Endothelial cell of umbilical vein (primary cell): ENCODE measurements at regions not wholly inside any gene's neighbourhood (a gene's known extent, or its start where the extent isn't known, plus 50 kb on each side); places are given as distances from the start of the nearest gene placed in this dataset.

ENCODE experiments used
- BruUV-seq: library from RNA; stranded (reverse); fragments of 400-500 nt; replicated peaks from 2 replicates; lab custom pipeline; 2021; lab: Mats Ljungman, UMichigan
- CTCF ChIA-PET: fragments of 300-600, 350-600 bp; sonication (Branson Sonifier 250); formaldehyde crosslinking; loops from one replicate; lab custom pipeline; 2021; ENCODE audit warnings: antibody characterized with exemption, inconsistent platforms; lab: Charles Lee
- POLR2A ChIA-PET: fragments of 300-600, 350-600 bp; sonication (Branson Sonifier 250); formaldehyde crosslinking; loops from one replicate; lab custom pipeline; 2021; ENCODE audit warnings: antibody characterized with exemption, inconsistent platforms; lab: Charles Lee
- DNase-seq: peaks from one replicate; pipeline ENCODE4 v3.0.0-alpha.2; 2011; ENCODE audit warnings: low read depth, low spot score
- FAIRE-seq: peaks from 2 replicates; lab custom pipeline; 2011; peaks lifted over from hg19 to GRCh38; lab: Jason Lieb, UNC
- H2AFZ ChIP-seq: 2 replicates; pipeline ENCODE4 v1.6.0; 2012; ENCODE audit warnings: low read depth, low read length, control low read depth, inconsistent platforms
- H3K27ac ChIP-seq: 2 replicates; pipeline ENCODE4 v1.5.1; 2011; ENCODE audit warnings: low read depth, mild to moderate bottlenecking, control low read depth, low read length, moderate library complexity; ENCODE audit not compliant: insufficient read depth
- H3K27me3 ChIP-seq, 2 experiments: 2 replicates each; pipeline versions ENCODE4 v1.6.0 to v1.6.1; 2011; ENCODE audit warnings: low read length in 2 of 2, mixed read lengths in 1 of 2; ENCODE audit not compliant: control insufficient read depth in 2 of 2, insufficient read depth in 2 of 2
- H3K36me3 ChIP-seq, 2 experiments: 2 replicates in 1 of 2; 3 replicates in 1 of 2; pipeline ENCODE4 v1.5.1; 2011; ENCODE audit warnings: low read length in 2 of 2, mild to moderate bottlenecking in 1 of 2, moderate library complexity in 1 of 2; ENCODE audit not compliant: control insufficient read depth in 2 of 2, insufficient read depth in 2 of 2; ENCODE audit errors: extremely low read depth in 1 of 2
- H3K4me1 ChIP-seq: 3 replicates; pipeline ENCODE4 v1.5.1; 2011; ENCODE audit warnings: mild to moderate bottlenecking, low read length; ENCODE audit not compliant: control insufficient read depth, insufficient read depth; ENCODE audit errors: extremely low read depth
- H3K4me2 ChIP-seq: 2 replicates; pipeline ENCODE4 v1.6.1; 2011; ENCODE audit warnings: low read length, control low read depth, mixed read lengths; ENCODE audit not compliant: insufficient read depth
- H3K4me3 ChIP-seq, 3 experiments: fragments of 200-600 bp in 1 of 3; sonication (generic), shearing (Covaris generic) in 1 of 3; replicated peaks in 1 of 3; 2 replicates each; pipeline ENCODE4 v1.5.1; 2011 to 2016; ENCODE audit warnings: control low read depth in 3 of 3, low read length in 3 of 3, mild to moderate bottlenecking in 2 of 3, inconsistent platforms in 1 of 3, low read depth in 1 of 3, moderate library complexity in 1 of 3; ENCODE audit not compliant: insufficient read depth in 1 of 3
- H3K79me2 ChIP-seq: 2 replicates; pipeline ENCODE4 v1.6.0; 2012; ENCODE audit warnings: low read length, inconsistent platforms; ENCODE audit not compliant: control insufficient read depth, insufficient read depth
- H3K9ac ChIP-seq: replicated peaks from 2 replicates; pipeline ENCODE3; 2011; ENCODE audit warnings: low read length, control low read depth; ENCODE audit not compliant: insufficient read depth; ENCODE audit errors: extremely low read depth
- H3K9me1 ChIP-seq: replicated peaks from 3 replicates; pipeline ENCODE4 v1.6.0; 2011; ENCODE audit warnings: mild to moderate bottlenecking, low read length; ENCODE audit not compliant: control insufficient read depth, insufficient read depth; ENCODE audit errors: extremely low read depth
- H3K9me3 ChIP-seq: replicated peaks from 2 replicates; pipeline ENCODE4 v1.5.1; 2012; ENCODE audit warnings: low read length, inconsistent platforms; ENCODE audit not compliant: control insufficient read depth, insufficient read depth
- H4K20me1 ChIP-seq: replicated peaks from 2 replicates; pipeline ENCODE3; 2011; ENCODE audit warnings: mild to moderate bottlenecking, low read length; ENCODE audit not compliant: control insufficient read depth, insufficient read depth; ENCODE audit errors: extremely low read depth
- CTCF ChIP-seq, 2 donors: IDR thresholded peaks; 1 replicate in 1 of 2; 2 replicates in 1 of 2; pipeline ENCODE4 v1.5.1; 2011; ENCODE audit warnings: low read length in 2 of 2, mild to moderate bottlenecking in 2 of 2, moderate library complexity in 2 of 2, control low read depth in 1 of 2, inconsistent platforms in 1 of 2, low read depth in 1 of 2; ENCODE audit not compliant: insufficient read depth in 1 of 2; ENCODE audit errors: extremely low read depth in 1 of 2
- EZH2 ChIP-seq: IDR thresholded peaks from 2 replicates; pipeline ENCODE4 v1.6.1; 2012; ENCODE audit warnings: borderline replicate concordance, low read depth, mild to moderate bottlenecking, moderate library complexity, low read length, inconsistent platforms; ENCODE audit not compliant: severe bottlenecking
- FOS ChIP-seq: IDR thresholded peaks from 2 replicates; pipeline ENCODE4 v1.6.1; 2011; ENCODE audit warnings: mild to moderate bottlenecking, low read length, moderate library complexity, borderline replicate concordance; ENCODE audit not compliant: insufficient read depth
- GATA2 ChIP-seq: IDR thresholded peaks from 2 replicates; pipeline ENCODE4 v1.7.0; 2011; ENCODE audit warnings: low read depth, mild to moderate bottlenecking, moderate library complexity, mixed read lengths, low read length; ENCODE audit not compliant: insufficient read length, insufficient read depth
- JUN ChIP-seq: IDR thresholded peaks from 2 replicates; pipeline ENCODE4 v1.6.1; 2011; ENCODE audit warnings: borderline replicate concordance, low read depth; ENCODE audit not compliant: insufficient read length, insufficient read depth
- MAX ChIP-seq: IDR thresholded peaks from 2 replicates; pipeline ENCODE4 v1.6.1; 2011; ENCODE audit not compliant: insufficient read depth, insufficient read length
- MYC ChIP-seq: IDR thresholded peaks from one replicate; pipeline ENCODE4 v1.6.1; 2011; ENCODE audit warnings: mild to moderate bottlenecking, low read depth, low read length
- POLR2A ChIP-seq: IDR thresholded peaks from 2 replicates; pipeline ENCODE4 v1.6.1; 2012; ENCODE audit warnings: low read depth, mild to moderate bottlenecking, control low read depth, low read length
- POLR2AphosphoS5 ChIP-seq: IDR thresholded peaks from 2 replicates; pipeline ENCODE4 v1.6.1; 2012; ENCODE audit warnings: low read depth, mild to moderate bottlenecking, control low read depth, low read length, moderate library complexity; ENCODE audit not compliant: insufficient read depth
- dilution Hi-C: fragments of 300-500 bp; cut with MboI; formaldehyde crosslinking; loops from one replicate; pipeline ENCODE4 v1.15.0; 2019; ENCODE audit warnings: low sequenced_read_pairs; ENCODE audit not compliant: extremely low pct_ligation_motif_present
- intact Hi-C: fragments of 100-400 bp; cut with micrococcal nuclease; formaldehyde crosslinking; loops from one replicate; pipeline ENCODE4 v1.10.0; 2022

GRCh38 chr4:53658029-53658428, 66.7 kb upstream of the LNX1 start:
- no peak overlapping the region for H2AFZ ChIP-seq
- H3K4me3 ChIP-seq = no peak overlapping the region
- dilution Hi-C loops = no loop called here
- no peaks in the 10 kb centered on the region for H3K9me1 ChIP-seq
- intact Hi-C loops = no loop called here
- no peak overlapping the region for H3K4me2 ChIP-seq
- no peaks in the 10 kb centered on the region for H3K4me1 ChIP-seq
- POLR2A ChIA-PET = no interaction called here
- FAIRE-seq (no peak), DNase-seq (no peak)
- no peak overlapping the region for H3K27ac ChIP-seq
- H3K27me3 ChIP-seq = peaks cover 4 to 10% of the 10 kb centered on the region in 2 experiments
- no TSS peak for BruUV-seq
- CTCF ChIA-PET = no interaction called here
- no peaks in the 10 kb centered on the region for H3K79me2 ChIP-seq
- no peaks in the 10 kb centered on the region for H4K20me1 ChIP-seq
- no peak overlapping the region for H3K9ac ChIP-seq
- TF ChIP-seq FOS = no peak
- no peak for TF ChIP-seq EZH2
- TF ChIP-seq MAX = no peak
- TF ChIP-seq CTCF (IDR thresholded peaks at IDR 0.05; ENCODE audit: extremely low read depth in 1 of 2, insufficient read depth in 1 of 2, low read depth in 1 of 2, low read length in 2 of 2) = no peak
- no peak for TF ChIP-seq MYC
- TF ChIP-seq POLR2A = no peak
- TF ChIP-seq JUN = no peak
- TF ChIP-seq POLR2AphosphoS5 = no peak
- TF ChIP-seq GATA2 = no peak
- no peaks in the 10 kb centered on the region for H3K36me3 ChIP-seq
- H3K9me3 ChIP-seq = no peaks in the 10 kb centered on the region
